HG03039 (cell line): ENCODE measurements at regions not wholly inside any gene's neighbourhood (a gene's known extent, or its start where the extent isn't known, plus 50 kb on each side); places are given as distances from the start of the nearest gene placed in this dataset.
"Not testable (repeated sequence)": the region's sequence is repeated elsewhere in the genome, so short reads cannot be mapped to it uniquely, and the experiment has no call there.

Experiments used
- ATAC-seq: cut with Tn5 transposase; IDR thresholded peaks from one replicate; pipeline ENCODE4 v1.9.1; 2021; ENCODE audit warnings: mild to moderate bottlenecking, moderate library complexity; ENCODE audit not compliant: unreplicated experiment

DNA sequence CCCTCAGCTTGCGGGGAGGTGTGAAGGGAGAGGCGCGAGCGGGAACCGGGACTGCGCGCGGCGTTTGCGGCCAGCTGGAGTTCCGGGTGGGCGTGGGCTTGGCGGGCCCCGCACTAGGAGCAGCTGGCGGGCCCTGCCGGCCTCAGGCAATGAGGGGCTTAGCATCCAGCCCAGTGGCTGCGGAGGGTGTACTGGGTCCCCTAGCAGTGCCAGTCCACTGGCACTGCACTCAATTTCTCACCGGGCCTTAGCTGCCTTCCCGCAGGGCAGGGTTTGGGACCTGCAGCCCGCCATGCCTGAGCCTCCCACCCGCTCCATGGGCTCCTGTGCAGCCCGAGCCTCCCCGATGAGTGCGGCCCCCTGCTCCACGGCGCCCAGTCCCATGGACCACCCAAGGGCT lies 163.5 kb upstream of the PTCH1 start:
- ATAC-seq = not testable (repeated sequence)

DNA sequence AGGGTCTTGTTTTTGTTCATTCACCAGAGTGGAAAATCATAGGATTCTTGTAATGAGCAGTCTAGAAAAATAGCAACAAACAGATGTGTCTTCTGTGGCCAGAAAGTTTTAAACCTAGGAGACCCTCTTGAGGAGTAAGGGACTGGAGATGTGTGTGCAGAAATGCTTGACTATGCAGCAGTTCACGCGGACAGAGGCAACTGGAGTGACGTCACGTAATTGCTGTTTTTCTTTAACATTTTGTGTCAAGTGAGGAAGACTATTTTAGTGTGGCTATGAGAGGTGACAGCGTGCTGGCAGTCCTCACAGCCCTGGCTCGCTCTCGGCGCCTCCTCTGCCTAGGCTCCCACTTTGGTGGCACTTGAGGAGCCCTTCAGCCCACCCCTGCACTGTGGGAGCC lies 163.1 kb upstream of the PTCH1 start:
- no peak for ATAC-seq

DNA sequence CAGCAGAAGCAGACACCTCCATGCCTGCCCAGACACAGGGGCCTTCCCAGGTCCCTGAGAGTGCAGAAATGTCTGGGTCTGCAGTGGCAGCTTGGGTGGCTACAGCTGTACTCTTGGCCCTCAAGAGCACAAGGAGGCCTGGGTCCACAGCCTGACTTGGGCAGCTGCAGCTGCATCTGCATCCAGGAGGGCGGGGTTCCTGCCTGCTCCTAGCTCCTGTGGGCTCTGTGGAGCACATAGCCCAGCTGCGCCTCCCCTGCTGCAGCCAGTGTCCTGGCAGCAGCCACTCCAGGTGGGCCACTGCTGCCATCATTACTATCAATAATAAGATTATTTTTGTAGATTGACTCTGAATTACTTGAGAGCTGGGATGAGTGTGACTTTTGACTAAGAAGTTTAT lies 162.0 kb upstream of the PTCH1 start:
- no peak for ATAC-seq

DNA sequence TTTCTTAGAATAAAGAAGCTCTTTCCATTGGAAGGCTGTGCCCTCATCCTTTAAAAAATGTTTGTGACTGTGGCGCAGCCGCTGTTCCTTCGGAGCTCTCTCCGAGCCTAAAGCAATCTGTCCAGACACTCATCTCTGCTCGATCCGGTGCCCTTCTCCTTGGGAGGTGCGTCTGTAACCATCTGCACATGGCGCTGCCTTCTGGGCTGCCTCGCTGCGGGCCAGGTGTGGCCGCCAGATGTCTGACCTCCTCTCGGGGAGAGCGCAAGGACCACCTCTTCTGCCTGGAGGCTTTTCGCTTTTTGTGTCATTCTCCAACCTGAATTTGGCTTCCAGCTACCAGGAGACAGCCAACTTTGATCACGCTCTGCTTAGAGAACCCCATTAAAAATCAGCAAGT lies 153.4 kb upstream of the PTCH1 start:
- ATAC-seq = no peak

DNA sequence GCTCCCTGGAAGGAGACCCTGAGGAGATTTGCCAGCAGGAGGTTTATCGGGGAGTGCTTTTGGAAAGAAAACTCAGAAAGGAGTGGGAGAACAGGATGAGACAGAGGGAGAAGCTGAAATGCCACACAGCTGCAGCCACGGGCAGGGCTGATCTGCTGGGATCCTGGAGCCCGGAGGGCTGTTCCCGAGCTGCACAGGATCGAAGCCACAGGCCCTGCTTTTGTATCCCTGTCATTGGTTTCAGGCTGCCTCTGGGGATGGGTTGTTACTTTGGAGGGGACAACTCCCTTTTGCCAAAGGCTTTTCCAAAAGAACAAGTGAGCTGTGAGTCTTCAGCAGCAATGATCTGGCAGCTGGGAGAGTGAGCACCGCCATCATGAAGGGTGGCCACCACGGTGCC lies 152.5 kb upstream of the PTCH1 start:
- no peak for ATAC-seq

DNA sequence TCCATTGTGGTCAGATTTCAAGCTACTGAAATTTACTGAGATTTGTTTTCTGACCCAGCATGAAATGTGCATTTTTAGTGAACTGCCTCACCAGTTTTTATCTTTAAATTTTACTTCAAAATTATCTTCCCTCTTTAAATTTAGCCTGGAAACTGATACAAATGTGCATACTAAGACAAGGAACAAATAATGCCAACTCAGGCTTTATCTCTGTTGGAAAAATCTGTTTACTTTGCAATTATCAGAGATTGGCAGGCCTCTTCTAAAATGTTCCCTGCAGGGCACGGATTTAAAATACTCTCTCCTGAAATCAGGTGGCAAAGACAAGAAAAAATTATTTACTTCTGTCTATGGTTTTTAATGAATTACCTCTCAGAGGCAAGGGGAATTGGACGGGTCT lies 151.0 kb upstream of the PTCH1 start:
- no peak for ATAC-seq

DNA sequence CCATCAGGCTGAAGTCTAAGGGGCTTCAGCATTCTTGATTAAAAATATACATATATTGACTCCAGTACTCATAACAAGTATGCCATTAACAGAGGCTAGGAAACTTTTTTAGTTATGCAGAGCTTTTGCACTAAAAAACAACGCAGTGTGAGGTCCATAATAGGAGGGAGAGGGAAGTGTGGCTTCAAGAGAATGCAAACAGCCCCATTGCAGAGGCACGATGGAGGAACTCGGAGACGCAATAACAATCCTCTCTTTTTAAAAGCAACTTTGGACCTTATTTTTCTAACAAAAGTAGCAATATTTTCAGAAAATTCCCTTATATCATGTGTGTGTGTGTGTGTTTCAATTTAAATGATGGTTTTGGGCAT lies 150.0 kb upstream of the PTCH1 start:
- ATAC-seq = no peak

DNA sequence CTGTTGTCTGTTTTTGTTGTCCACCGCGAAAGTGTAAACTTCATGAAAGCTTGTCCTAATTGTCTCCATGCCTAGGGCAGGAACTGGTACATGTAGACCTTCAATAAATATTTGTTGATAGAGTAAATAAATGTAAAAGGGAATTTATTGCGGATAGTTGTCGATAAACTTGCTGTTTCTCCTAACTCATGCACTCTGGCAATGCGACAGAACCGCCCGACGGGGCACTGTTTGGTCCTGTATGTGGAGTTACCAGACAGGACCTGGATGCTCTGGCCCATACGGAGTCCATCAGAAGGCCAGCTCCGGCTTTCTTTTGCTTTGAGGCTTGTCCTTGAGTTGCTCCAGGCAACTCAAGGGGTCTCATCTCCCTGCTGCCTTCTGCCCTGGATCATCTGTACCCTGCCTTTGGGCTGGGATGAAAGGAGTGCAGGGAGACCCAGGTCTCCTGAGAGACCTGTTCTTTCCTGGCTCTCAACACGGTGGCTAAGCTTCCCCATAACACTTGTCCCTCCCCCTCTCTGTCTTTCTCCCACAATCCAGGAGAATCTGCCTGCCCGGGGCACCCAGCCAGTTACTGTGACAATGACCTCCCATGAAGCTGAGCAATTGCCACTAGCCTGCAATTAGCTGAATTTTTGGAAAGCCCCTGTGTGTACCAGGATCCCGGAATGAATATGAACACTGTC lies 149.5 kb upstream of the PTCH1 start:
- ATAC-seq = no peak

DNA sequence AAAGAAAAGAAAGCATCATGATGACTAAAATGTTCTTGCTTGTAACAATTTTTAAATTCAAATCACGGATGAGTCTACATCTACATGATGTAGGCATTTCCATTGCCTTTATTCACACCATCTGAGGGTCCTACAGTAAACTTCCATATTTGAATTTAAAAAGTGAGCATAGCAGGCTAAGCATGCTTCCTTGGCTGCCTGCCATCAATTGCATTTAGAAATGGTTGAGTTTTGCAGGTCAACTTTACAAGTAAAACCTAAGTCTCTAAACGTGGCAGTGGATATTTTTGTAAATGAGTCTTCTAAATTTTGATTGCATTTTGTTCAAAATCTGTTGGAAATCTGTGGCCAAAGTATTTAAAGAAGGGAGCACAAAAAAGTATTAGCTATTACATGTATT lies 136.5 kb upstream of the PTCH1 start:
- no peak for ATAC-seq

DNA sequence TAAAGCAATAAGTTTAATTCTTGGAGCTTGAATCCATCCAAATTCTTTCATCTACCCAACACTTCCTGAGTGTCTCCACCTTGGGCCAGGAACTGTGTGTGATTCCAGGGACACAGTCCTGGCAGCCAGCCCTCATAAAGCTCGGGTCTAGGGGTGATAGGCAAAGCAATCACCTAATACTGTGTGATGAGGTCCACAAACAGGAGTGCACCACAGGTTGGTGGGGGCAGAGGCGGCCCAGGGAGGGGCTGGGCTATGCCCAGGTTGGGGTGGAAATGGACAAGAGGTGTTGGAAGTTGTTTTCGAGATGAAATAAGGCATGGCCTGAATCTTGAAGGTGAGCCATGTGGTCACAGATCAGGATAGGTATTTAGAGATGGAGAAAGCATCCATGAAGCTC lies 133.9 kb upstream of the PTCH1 start:
- no peak for ATAC-seq

DNA sequence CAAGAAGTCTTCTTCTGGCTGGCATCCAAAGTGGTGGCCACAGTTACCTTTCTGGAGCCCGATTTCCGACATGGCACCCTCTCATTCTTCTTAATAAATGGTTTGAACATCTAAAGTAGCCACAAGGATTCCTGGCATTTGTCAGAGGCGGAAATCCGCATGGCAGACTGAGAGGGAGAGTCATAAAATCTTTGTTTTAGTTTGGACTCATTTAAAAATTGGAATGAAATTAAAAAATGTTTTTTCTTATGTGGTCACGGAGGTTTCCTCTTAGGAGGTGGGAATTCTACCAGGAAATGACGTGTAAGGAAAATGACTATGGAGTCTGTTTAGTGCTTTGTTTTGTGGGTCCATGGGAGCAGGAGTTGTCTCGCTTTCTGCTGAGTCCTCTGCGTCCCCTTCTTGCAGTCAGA lies 133.0 kb upstream of the PTCH1 start:
- ATAC-seq = no peak

DNA sequence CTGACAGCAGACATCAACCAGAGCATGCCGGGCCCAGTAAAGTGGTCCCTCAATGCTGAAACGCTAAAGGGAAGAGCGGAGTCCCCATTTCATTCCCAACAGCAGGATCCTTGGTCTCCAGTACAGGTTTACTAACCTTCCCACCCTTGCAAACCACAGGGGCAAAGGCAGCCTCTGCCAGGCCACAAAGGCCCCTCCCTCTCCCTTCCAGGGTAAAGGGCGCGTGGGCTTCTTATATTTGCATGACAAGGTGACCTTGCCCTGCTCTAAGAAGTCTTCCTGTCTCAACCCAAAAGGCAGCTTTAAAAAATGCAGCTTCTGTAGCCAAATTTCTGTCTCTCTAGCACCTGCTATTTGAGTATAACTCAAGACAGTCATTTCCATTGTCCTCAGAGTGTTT lies 131.5 kb upstream of the PTCH1 start:
- no peak for ATAC-seq

DNA sequence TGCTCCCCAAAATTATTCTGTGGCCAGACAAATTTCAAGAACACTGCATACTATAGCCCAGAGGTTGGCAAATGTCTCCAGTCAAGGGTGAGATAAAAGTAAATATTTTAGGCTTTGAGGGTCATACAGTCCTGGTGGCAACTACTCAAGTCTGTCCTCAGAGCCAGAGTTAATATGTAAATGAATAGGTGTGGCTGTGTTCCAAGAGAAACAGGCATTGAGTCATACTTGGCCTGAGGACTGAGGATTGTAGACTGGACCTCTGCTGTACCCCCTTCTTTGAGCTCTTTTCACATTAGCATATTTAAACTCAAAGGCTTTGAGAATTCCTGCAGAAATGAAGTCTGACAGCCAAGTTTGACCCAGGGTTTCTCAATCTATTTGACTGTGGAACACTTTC lies 129.2 kb upstream of the PTCH1 start:
- no peak for ATAC-seq

DNA sequence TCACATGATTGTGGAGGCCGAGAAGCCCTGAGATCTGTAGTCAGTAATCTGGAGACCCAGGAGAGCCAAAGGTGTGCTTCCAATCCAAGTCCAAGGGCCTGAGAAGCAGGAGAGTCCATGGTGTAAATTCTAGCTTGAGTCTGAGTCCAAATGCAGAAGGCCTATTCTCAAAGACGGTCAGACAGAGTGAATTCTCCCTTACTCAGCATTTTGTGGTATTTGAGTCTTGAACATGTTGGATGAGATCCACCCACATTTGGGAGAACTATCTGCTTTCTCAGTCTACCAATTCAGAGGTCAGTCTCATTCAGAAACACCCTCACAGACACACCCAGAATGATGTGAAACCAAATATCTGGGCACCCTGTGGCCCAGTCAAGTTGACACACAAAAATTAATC lies 128.8 kb upstream of the PTCH1 start:
- ATAC-seq = no peak

DNA sequence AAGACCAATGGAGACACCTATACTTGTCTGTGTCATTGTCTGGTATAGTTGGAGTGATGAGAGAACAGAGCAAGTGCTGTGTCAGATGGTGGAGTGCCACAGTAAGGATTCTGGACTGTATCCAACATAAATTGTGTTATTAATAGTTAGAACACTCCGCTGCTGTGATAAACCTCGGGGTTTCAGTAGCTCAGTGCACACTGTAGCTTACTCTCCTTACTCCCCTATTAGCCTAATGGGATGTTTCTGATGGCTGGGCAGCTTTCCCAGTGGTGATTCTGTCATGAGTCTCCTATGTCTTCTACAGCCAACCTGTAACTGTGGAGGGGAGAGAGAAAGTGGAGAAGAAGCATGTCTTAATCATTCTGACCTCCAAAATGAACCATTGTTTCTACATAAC lies 127.6 kb upstream of the PTCH1 start:
- ATAC-seq = no peak

DNA sequence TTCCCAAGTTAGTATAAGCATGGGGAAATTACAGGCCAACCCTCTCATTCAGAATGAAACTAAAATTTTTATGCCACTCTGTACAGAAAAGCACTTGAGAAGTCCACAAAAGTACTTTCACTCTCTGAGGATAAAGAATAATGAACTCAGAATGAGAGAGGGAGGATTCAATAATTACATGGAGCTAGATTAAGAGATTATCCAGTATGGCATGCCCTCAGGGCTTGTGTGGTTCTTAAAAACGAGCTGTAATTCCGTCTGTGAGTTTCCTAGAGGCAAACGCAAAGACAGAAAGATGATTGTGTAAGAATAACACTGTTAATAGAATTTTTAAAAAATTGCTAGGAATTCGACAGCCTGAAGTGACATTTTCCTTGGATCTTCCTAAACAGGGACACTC lies 126.8 kb upstream of the PTCH1 start:
- no peak for ATAC-seq

DNA sequence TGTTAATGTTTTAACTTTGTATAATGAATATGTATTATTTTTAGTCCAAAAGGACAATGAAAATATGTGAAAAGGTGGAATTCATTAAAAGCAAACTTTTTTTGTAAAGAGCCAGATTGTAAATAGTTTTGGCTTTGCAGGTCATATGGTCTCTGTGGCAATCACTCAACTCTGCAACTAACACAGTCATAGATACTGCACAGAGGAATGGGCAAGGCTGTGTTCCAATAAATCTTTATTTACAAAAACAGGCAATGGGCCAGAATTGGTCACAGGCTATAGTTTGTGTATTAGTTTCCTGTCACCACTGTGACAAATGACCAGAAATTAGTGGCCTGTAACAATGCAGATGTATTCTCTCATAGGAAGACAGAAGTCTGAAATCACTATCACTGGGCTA lies 125.4 kb upstream of the PTCH1 start:
- ATAC-seq = no peak

DNA sequence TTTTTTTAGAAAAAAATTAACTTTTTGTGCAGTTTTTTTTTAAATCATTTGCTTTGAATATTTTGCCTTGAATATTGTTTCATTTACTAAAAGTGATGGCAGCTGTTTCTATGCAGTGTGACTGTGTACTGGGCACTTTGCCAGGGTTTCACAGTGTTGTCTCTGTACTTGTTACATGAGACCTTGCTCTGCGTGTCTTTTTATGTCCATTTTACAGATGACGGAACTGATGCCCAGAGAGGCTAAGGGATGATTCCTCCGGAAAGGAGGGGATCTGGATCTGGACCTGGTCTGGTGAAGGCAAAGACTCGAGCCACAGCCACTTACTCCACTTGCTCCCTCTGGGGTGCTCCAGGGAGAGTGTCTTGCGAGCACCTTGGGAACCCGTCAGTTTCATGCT lies 124.8 kb upstream of the PTCH1 start:
- no peak for ATAC-seq

DNA sequence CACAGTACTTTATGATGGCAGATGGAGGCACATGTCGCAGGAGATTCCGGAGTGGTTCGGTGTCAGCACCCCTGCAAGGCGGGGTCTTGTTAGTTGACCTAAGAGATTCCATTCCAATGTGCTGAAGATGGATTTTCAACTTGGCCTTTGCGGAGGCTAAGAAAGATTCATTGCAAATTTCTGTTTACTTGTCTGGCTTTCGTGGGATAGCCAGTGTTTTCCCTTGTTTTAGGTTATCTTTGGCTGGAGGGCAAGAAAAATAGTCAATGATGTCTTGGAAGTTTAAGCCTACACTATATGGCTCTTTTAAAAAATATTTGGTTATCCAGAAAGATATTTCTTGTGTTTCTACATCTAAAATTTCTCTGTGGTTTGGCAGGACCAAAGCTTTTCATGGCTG lies 123.6 kb upstream of the PTCH1 start:
- ATAC-seq = no peak

DNA sequence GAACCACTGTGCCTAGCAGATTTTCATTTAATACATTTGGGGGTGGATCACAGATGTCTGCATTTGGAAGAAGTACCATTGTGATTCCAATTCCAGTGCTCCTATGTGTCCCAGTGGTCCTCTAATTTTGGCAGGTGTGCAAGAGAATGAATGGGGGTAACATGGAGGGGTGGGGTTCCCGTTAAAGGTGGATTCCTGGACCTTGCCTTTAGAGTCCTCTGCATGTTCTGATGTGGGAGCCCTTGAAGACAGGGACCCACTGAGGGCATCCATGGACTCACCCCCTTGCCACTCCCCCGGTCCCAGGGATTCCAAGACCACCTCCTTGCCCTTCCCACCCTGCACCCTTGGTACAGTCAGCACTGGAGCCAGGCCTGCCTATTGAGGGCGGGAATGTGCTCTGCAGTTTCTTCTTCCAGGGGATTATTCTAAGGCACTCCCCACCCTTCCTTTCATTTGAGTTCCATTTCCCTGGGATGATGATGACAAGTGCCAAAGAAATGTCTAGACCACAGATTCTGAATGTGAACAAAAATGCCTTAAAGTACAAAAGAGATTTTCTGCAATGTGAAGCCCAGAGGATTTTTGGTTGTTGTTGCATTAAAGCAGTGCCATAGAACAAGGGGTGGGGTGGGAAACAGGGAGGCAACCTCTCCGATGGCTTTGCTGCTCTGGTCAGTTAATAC lies 119.4 kb upstream of the PTCH1 start:
- no peak for ATAC-seq

DNA sequence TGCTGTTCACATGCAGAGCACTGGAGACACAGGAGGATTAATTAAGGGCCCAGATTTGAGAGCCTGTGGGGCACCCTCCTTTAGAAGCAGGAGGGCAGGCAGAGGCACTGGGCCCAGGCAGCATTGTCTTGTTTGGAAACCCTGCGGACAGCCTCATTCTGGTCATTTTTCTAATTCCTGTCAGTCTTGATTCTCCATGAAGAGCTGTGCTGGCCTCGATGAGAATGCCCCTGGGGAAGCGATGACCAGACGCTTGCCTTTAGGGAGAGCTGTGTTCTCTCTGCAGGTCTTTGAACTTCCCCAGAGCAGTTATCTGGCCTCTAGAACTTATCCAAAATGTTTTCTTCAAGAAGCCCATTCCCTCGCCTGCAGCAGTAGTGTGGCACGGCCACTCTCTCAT lies 117.8 kb upstream of the PTCH1 start:
- no peak for ATAC-seq

DNA sequence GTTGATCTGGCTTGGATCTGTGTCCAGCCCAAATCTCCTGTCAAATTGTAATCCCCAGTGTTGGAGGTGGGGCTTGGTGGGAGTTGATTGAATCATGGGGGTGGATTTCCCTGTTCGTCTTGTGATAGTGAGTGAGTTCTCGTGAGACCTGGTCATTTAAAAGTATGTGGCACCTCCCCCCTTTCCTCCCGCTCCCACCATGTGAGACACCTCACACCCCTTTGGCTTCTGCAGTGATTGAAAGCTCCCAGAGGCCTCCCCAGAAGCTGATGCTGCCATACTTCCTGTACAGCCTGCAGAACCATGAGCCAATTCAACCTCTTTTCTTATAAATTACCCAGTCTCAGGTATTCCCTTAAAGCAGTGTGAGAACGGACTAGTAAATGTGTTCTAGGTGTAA lies 117.3 kb upstream of the PTCH1 start:
- ATAC-seq = no peak

DNA sequence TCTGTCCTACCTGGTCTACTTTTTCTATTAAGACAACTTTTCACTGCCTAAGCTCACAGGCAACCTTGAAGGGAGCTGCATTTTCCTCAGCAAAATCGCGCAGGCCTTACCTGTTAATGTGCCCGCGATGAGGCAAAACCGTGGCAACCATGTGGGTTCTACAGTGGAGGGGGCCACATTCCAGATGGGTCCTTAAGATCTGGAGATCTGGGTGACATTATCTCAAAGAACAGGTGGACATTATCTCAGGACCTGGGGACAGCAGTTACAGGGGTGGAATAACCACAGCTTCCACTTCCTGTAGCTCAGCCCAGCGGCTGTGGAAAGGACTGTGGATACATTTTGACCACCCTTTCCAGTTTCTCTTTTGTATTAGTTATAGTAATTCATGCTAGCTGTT lies 112.8 kb upstream of the PTCH1 start:
- ATAC-seq = no peak
